Trophoblast cell (in vitro differentiated cells and primary cell): ENCODE measurements at regions not wholly inside any gene's neighbourhood (a gene's known extent, or its start where the extent isn't known, plus 50 kb on each side); places are given as distances from the start of the nearest gene placed in this dataset.

ENCODE experiments used
- DNase-seq, 2 donors: peaks; one replicate each; pipeline ENCODE4 v3.0.0-alpha.2; 2016
- H2AFZ ChIP-seq: 2 replicates; pipeline ENCODE4 v1.6.1; 2013; ENCODE audit warnings: low read length, moderate library complexity, mild to moderate bottlenecking; ENCODE audit not compliant: insufficient read depth, poor library complexity
- H2AK5ac ChIP-seq: 2 replicates; pipeline ENCODE4 v1.6.1; 2013; ENCODE audit warnings: mild to moderate bottlenecking, low read length
- H2BK120ac ChIP-seq: 2 replicates; pipeline ENCODE4 v1.6.1; 2013; ENCODE audit warnings: low read length, mild to moderate bottlenecking, moderate library complexity; ENCODE audit not compliant: insufficient read depth, poor library complexity
- H2BK12ac ChIP-seq: 2 replicates; pipeline ENCODE4 v1.6.1; 2013; ENCODE audit warnings: mild to moderate bottlenecking, low read length, moderate library complexity
- H2BK5ac ChIP-seq: 2 replicates; pipeline ENCODE4 v1.6.1; 2013; ENCODE audit warnings: low read length, low read depth, moderate library complexity, mild to moderate bottlenecking; ENCODE audit not compliant: poor library complexity
- H3K14ac ChIP-seq: 2 replicates; pipeline ENCODE4 v1.6.1; 2013; ENCODE audit warnings: mild to moderate bottlenecking, low read length
- H3K18ac ChIP-seq: 2 replicates; pipeline ENCODE4 v1.6.1; 2013; ENCODE audit warnings: mild to moderate bottlenecking, low read length
- H3K23ac ChIP-seq: 2 replicates; pipeline ENCODE4 v1.6.1; 2013; ENCODE audit warnings: low read length
- H3K27ac ChIP-seq: 2 replicates; pipeline ENCODE4 v1.5.1; 2013; ENCODE audit warnings: low read depth, mild to moderate bottlenecking, inconsistent platforms, low read length, moderate library complexity
- H3K27me3 ChIP-seq: 2 replicates; pipeline ENCODE4 v1.6.1; 2013; ENCODE audit warnings: inconsistent platforms, mild to moderate bottlenecking, low read length, moderate library complexity; ENCODE audit not compliant: insufficient read depth
- H3K36me3 ChIP-seq, 2 experiments: 1 replicate in 1 of 2; 2 replicates in 1 of 2; pipeline ENCODE4 v1.6.1; 2013; ENCODE audit warnings: low read length in 2 of 2, mild to moderate bottlenecking in 2 of 2, moderate library complexity in 1 of 2; ENCODE audit not compliant: insufficient read depth in 2 of 2, control insufficient read depth in 1 of 2
- H3K4ac ChIP-seq: 2 replicates; pipeline ENCODE4 v1.6.1; 2013; ENCODE audit warnings: low read depth, mild to moderate bottlenecking, low read length, moderate library complexity
- H3K4me1 ChIP-seq, 2 experiments: 1 replicate in 1 of 2; 2 replicates in 1 of 2; pipeline ENCODE4 v1.6.1; 2013; ENCODE audit warnings: low read length in 2 of 2, mild to moderate bottlenecking in 2 of 2, moderate library complexity in 1 of 2; ENCODE audit not compliant: insufficient read depth in 2 of 2, control insufficient read depth in 1 of 2
- H3K4me2 ChIP-seq: 2 replicates; pipeline ENCODE4 v1.6.1; 2013; ENCODE audit warnings: inconsistent platforms, mild to moderate bottlenecking, low read length, moderate library complexity
- H3K4me3 ChIP-seq: 2 replicates; pipeline ENCODE4 v1.5.1; 2013; ENCODE audit warnings: mild to moderate bottlenecking, low read depth, low read length, inconsistent platforms
- H3K79me1 ChIP-seq: one replicate; pipeline ENCODE4 v1.6.1; 2013; ENCODE audit warnings: low read length
- H3K79me2 ChIP-seq: 2 replicates; pipeline ENCODE4 v1.6.1; 2013; ENCODE audit warnings: low read length, mild to moderate bottlenecking; ENCODE audit not compliant: control insufficient read depth, insufficient read depth, poor library complexity
- H3K9ac ChIP-seq: 2 replicates; pipeline ENCODE4 v1.6.1; 2013; ENCODE audit warnings: mild to moderate bottlenecking, low read length
- H3K9me3 ChIP-seq: 2 replicates; pipeline ENCODE4 v1.6.1; 2013; ENCODE audit warnings: low read depth, mild to moderate bottlenecking, control low read depth, inconsistent platforms, low read length; ENCODE audit not compliant: insufficient read depth
- H4K12ac ChIP-seq: 2 replicates; pipeline ENCODE4 v1.6.1; 2013; ENCODE audit warnings: low read depth, mild to moderate bottlenecking, low read length, moderate library complexity
- H4K8ac ChIP-seq: 2 replicates; pipeline ENCODE4 v1.6.1; 2013; ENCODE audit warnings: low read depth, mild to moderate bottlenecking, low read length, moderate library complexity
- H4K91ac ChIP-seq: one replicate; pipeline ENCODE4 v1.6.1; 2013; ENCODE audit warnings: low read depth, mild to moderate bottlenecking, low read length, moderate library complexity
- WGBS: extraction: QIAGEN DNeasy Blood & Tissue Kit; methylation state at CpG from one replicate; pipeline ENCODE4 v1.1.7; 2013; ENCODE audit warnings: missing lambda C conversion rate; ENCODE audit not compliant: insufficient read length, insufficient coverage; ENCODE audit errors: extremely low coverage; 5-methylcytosine and 5-hydroxymethylcytosine counted together

DNA sequence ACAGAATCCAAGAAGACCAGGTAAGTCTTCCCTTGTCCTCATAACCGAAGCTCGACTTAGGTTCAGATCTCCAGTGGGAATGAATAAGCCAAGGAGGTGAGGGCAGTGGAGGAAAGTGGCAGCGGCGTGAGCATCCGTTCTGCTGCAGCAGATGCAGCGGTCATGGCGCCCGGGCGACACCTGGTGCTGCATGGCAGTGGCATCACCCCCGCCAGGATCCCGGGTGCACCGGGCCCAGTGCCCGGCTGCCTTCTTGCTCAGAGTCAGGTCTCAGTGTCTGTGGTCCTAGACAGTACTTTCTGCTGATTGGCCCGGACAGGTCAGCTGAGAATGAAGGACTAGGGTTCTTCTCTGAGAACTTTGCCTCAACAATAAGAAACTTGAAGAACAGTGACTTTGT is 83.4 kb upstream of the SORBS2 start:
- H2BK120ac ChIP-seq: no peak overlapping the region
- no peak overlapping the region for H3K23ac ChIP-seq

DNA sequence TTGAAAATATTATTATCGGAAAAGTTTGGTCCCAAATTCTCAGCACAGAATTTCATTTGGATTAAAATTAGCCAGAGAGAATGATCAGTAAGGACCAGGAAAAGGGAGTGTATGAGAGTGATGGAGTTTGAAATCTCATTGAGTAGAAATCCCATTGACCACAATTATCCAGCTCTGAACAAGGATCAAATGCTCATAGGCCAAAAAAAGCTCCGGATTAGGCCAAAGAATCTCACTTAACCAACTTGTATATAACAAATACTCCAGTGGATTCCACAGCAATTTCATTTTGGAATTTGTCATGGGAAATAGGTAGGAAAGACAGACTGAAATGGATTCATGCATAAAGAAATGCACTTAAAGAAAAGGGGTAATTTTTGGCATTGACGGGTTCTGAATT is 83.9 kb upstream of the SORBS2 start:
- peak overlapping the region; percentile 59 for H3K27ac ChIP-seq
- no peak overlapping the region for H2BK5ac ChIP-seq
- H4K91ac ChIP-seq: no peak overlapping the region
- no peak overlapping the region for H3K4ac ChIP-seq
- H3K9ac ChIP-seq: no peak overlapping the region
- H3K79me2 ChIP-seq: no peaks in the 10 kb centered on the region
- peaks cover 5% of the 10 kb centered on the region for H3K79me1 ChIP-seq
- no peak overlapping the region for H3K4me3 ChIP-seq
- H3K36me3 ChIP-seq: no peaks in the 10 kb centered on the region
- H4K12ac ChIP-seq: no peak overlapping the region
- H4K8ac ChIP-seq: no peak overlapping the region
- DNase-seq: no peak
- no peak overlapping the region for H2AFZ ChIP-seq
- no peak overlapping the region for H2BK12ac ChIP-seq
- no peak overlapping the region for H3K14ac ChIP-seq
- H3K27me3 ChIP-seq: no peaks in the 10 kb centered on the region
- no peak overlapping the region for H2BK120ac ChIP-seq
- peaks cover 9% of the 10 kb centered on the region in 2 experiments for H3K4me1 ChIP-seq
- WGBS: no CpG with 5 or more reads among the region's 3 CpGs
- no peak overlapping the region for H2AK5ac ChIP-seq
- H3K18ac ChIP-seq: no peak overlapping the region
- H3K4me2 ChIP-seq: no peak overlapping the region
- H3K23ac ChIP-seq: no peak overlapping the region
- H3K9me3 ChIP-seq: no peaks in the 10 kb centered on the region

More for the DNA sequence above, 83.4 kb upstream of the SORBS2 start:
- Histone ChIP-seq H3K4me2 (no peak overlapping the region), H3K9me3 (no peaks in the 10 kb centered on the region), H4K8ac (no peak overlapping the region), H3K79me2 (no peaks in the 10 kb centered on the region), H3K27ac (no peak overlapping the region), H4K91ac (no peak overlapping the region), H2BK12ac (peak overlapping the region; percentile 57), H3K4me1 (peaks cover 12% of the 10 kb centered on the region in 2 experiments), H2AK5ac (no peak overlapping the region), H3K18ac (no peak overlapping the region), H3K79me1 (peaks cover 8% of the 10 kb centered on the region), H3K36me3 (no peaks in the 10 kb centered on the region), H3K27me3 (no peaks in the 10 kb centered on the region), H2BK5ac (no peak overlapping the region), H3K4me3 (no peak overlapping the region), H3K4ac (no peak overlapping the region), H4K12ac (no peak overlapping the region), H3K9ac (no peak overlapping the region), H3K14ac (no peak overlapping the region), H2AFZ (no peak overlapping the region)
- WGBS: no CpG with 5 or more reads among the region's 14 CpGs
- DNase-seq: no peak

DNA sequence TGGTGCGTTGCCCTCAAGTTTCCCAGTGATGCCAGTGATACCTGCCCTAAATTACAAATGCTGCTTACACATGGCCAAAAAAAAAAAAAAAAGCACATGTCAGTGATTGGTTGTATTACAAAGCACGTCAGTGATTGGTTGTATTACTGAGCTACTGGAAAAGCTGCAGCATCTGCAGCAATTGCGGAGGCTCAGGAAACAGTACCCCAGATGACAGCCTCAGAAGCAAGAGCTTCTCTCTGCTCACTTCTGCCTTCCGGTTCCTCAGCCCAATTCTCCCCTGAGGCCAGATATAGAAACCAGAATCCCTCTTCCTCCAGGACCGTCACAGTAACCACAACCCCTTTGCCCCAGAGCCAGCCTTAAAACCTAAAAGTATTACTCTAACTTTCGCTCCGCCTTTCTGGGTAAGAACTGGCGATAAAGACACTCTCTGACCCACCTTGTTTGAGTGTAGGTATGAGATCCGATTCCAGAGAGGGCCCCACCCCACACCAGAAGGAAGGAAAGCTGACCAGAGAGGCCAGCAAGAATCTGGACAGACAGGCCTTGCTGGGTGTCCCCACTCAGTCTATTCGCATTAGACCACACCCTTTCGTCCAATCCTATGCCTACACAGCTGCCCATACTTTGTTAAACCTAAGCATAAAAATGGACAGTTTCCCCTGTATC is 85.0 kb upstream of the SORBS2 start:
- peak overlapping the region; percentile 39 for H4K8ac ChIP-seq
- no peaks in the 10 kb centered on the region for H3K36me3 ChIP-seq
- H2BK5ac ChIP-seq: no peak overlapping the region
- H4K91ac ChIP-seq: peak overlapping the region; percentile 39
- DNase-seq: peak; percentile 95
- H3K79me2 ChIP-seq: no peaks in the 10 kb centered on the region
- no peak overlapping the region for H4K12ac ChIP-seq
- H2BK12ac ChIP-seq: peak overlapping the region; percentile 69
- H3K27me3 ChIP-seq: no peaks in the 10 kb centered on the region
- H3K9me3 ChIP-seq: no peaks in the 10 kb centered on the region
- H3K27ac ChIP-seq: peak overlapping the region; percentile 59
- H3K4me1 ChIP-seq: peaks cover 9% of the 10 kb centered on the region in 2 experiments
- H3K9ac ChIP-seq: no peak overlapping the region
- peak overlapping the region; percentile 81 for H2BK120ac ChIP-seq
- H3K23ac ChIP-seq: no peak overlapping the region
- no peak overlapping the region for H2AFZ ChIP-seq
- peak overlapping the region; percentile 35 for H2AK5ac ChIP-seq
- whole genome bisulfite sequencing: no CpG with 5 or more reads among the region's 11 CpGs
- H3K18ac ChIP-seq: no peak overlapping the region
- H3K4me2 ChIP-seq: peak overlapping the region; percentile 8
- peak overlapping the region; percentile 14 for H3K14ac ChIP-seq
- no peak overlapping the region for H3K4me3 ChIP-seq
- no peak overlapping the region for H3K4ac ChIP-seq
- H3K79me1 ChIP-seq: peaks cover 4% of the 10 kb centered on the region

DNA sequence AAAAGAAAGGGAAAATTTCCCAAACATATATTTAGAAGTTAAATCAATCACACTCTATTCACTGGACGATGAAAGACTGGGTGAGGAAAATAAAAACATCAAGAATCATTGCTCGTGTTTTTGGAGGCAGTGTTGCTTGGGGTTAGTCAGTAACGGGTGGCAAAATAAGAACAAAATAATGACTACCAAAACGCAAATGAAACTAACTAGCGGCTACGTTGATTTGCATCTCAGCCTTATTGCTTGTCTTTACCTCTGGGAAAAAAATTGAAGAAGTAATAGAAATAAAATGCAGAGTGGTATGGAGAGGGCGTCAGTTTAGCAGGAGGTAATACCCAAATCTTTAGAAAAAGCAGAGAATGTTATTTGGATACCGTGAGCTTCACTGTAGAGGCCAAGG is 86.4 kb upstream of the SORBS2 start:
- H3K18ac ChIP-seq: no peak overlapping the region
- no peak overlapping the region for H3K14ac ChIP-seq
- no peak overlapping the region for H3K4me3 ChIP-seq
- H2AFZ ChIP-seq: no peak overlapping the region
- no peak overlapping the region for H2BK120ac ChIP-seq
- no peaks in the 10 kb centered on the region for H3K36me3 ChIP-seq
- H3K9ac ChIP-seq: no peak overlapping the region
- no peaks in the 10 kb centered on the region for H3K79me2 ChIP-seq
- peaks cover 9% of the 10 kb centered on the region in 2 experiments for H3K4me1 ChIP-seq
- no peak overlapping the region for H2BK5ac ChIP-seq
- H2BK12ac ChIP-seq: no peak overlapping the region
- WGBS: no CpG with 5 or more reads among the region's 8 CpGs
- H3K79me1 ChIP-seq: peaks cover 4% of the 10 kb centered on the region
- no peak overlapping the region for H3K4ac ChIP-seq
- no peak for DNase-seq
- H3K4me2 ChIP-seq: no peak overlapping the region
- H3K9me3 ChIP-seq: no peaks in the 10 kb centered on the region
- no peak overlapping the region for H4K8ac ChIP-seq
- H2AK5ac ChIP-seq: no peak overlapping the region
- H3K23ac ChIP-seq: no peak overlapping the region
- H4K91ac ChIP-seq: no peak overlapping the region
- no peak overlapping the region for H3K27ac ChIP-seq
- H4K12ac ChIP-seq: no peak overlapping the region
- no peaks in the 10 kb centered on the region for H3K27me3 ChIP-seq
